ENCODE measurements at regions not wholly inside any gene's neighbourhood (a gene's known extent, or its start where the extent isn't known, plus 50 kb on each side); places are given as distances from the start of the nearest gene placed in this dataset.

DNA sequence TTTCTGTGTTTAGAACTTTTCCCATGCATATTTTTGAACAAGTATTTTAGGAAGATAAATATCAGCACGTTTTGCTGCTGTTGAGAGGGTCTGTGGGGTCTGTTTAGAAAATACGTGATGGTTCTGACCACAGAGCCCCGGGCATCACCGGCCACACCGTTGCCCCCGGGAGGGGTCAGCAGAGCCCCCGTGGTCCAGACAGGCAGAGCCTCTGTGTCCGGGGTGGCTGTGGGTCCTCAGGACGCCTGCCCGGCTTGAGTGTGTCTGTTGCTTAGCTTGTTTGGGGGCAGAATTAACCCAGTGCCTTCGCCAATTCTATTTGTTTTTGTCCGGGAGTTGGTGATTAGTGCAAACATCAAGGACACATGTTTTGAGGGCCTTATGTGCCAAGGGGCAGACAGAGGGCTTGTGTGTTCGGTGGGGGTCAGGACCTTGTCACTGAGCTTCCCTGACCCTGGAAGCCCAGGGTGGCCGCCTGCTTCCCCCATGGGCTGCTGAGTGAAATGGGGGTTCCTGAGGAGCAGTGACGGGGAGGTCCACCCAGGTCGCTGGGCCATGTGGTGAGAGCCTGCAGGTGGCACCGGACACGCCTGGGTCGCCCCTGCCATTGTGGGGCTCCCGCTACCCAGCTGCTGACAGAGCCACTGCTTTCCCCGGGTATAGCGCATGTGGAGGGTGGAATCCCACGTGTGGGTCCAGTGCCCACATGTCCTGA, 122.2 kb downstream of the SIK1 start:
- no peak for DNase-seq (ENCODE audit: extremely low read depth, low read depth)

DNA sequence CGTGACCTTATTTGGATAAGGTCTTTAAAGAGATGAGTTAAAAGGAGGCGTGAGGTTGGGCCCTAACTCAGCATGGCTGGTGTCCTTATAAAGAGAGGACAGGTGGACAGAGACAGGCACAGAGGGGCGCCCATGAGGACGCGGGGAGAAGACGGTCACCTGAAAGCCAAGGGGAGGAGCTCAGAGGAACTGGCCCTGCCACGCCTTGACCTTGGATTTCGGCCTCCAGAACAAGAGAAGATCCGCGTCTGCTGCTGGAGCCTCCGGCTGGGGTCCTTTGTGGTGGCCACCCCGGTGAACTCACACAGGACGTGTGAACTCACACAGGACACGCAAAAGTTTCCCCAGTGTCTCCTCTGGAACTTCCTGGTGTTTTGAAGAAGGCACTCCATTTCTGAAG, 122.7 kb downstream of the SIK1 start:
- no peak for DNase-seq (ENCODE audit: extremely low read depth, low read depth)

DNA sequence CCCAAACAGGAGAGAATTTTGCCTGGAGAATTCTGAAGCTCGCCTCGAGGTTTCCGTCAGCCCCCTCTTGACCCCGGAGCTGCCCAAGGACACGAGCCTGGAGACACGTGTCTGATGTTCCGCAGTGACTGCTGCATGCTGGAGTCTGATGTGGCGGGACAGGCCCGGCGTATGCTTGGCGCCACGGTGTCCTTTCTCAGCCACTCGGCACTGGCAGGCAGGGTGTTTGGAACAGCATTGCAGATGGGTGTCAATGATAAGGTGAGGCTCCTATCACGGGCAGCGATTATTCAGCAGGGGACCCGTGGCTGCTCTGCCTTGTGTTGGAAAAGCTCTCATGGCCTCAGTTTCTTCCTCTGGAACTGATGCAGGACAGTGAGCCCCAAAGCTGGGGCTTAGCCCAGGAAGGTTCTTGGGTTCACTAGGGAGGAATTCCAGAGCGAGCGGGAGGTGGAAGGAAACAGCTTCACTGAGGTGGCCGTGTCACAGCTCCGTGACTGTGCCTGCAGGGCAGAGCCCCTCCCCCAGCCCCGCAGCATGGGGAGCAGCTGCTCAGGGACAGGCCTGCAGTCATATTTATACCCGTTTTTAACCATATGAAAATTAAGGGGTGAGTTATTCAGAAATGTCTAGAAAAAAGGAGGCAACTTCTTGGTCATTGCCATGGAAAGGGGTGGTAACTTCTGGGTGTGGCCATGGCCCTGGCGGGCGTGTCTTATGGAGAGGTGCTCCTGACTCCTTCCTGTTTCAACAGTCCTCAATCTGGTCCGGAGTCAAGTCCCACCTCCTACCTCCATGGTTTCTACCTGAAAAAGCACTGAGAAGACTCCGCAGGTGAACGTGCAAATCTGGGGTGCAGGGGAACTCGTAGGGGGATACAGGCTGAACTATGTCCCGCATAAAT, 123.4 kb downstream of the SIK1 start:
- DNase-seq (ENCODE audit: extremely low read depth, low read depth): no peak

DNA sequence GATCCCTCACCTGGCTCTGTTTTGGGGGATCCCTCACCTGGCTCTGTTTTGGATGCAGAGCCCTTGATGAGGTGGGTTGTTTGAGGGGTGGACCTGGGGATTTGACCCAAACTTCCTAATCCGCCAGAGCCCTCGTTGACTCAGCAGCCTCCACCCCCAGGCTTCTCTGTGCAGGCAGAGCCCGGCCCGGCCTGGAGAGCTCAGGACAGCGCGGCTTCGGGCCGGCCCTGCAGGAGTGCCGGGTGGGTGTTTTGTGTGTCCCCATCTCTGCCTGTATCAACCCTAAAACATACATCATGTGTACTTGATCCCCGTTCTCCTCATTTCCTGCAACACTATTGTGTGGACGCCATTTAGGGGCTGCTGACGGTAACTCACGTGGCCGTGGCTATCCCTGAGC, 124.2 kb downstream of the SIK1 start:
- DNase-seq (ENCODE audit: extremely low read depth, low read depth): no peak

DNA sequence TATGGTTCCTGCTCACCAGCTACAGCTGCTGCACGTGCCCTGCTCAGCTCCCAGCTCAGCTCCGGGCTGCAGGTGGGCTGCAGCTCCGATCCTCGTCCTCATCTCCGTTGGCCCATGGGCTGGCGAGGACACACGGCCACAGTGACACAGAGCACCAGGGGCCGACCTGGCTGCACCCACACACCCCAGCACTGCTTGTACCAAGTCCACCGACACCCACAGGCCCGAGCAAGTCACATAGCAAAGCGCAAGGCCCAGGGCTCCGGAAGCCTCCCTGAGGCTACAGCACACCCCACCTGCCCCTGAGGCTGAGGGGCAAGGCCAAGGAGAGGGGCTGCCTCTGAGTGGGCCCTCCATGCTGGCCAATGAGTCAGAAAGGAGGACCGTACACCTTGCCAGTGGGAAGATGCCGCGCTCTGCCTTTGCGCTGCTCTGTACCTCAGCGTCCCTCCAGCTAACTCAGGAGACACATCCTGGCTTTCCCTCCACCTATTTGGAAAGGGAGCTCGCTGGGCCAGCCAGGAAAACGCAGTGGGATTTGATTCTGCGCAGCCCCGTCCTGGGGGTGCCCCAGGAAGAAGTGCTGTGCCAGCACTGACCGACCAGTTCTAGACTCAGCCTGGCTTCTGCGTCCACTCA, 124.8 kb downstream of the SIK1 start:
- DNase-seq (ENCODE audit: extremely low read depth, low read depth): no peak

DNA sequence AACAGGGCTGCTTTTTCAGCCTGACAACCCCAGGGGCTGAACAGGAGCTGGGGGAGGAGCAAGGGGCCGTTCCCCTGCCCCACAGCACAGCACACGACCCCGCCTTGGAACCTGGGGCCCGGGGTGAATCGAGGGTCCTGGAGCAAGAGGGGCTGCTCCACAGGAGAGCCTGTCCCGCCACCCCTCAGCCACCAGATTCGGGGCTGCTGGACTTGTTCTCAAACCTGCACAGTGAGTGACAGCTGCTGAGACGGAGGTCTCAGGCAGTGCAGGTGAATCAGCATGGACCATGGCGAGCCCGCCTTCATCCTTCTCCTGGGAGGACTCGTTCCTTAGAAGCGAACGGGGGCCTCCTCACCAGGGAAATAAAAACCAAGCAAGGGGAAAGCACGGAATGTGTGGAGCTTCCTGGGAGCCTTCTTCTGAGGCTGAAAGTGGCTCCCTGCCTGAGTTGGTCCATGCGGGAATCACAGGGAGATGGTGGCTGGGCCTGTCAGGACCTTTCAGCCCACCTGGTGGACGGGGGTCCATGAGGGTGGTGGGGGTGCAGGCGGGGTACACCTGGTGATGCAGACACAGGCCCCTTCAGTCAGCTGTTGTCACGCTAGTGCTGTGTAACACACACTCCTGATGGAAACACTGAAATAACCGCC, 125.4 kb downstream of the SIK1 start:
- no peak for DNase-seq (ENCODE audit: extremely low read depth, low read depth)

DNA sequence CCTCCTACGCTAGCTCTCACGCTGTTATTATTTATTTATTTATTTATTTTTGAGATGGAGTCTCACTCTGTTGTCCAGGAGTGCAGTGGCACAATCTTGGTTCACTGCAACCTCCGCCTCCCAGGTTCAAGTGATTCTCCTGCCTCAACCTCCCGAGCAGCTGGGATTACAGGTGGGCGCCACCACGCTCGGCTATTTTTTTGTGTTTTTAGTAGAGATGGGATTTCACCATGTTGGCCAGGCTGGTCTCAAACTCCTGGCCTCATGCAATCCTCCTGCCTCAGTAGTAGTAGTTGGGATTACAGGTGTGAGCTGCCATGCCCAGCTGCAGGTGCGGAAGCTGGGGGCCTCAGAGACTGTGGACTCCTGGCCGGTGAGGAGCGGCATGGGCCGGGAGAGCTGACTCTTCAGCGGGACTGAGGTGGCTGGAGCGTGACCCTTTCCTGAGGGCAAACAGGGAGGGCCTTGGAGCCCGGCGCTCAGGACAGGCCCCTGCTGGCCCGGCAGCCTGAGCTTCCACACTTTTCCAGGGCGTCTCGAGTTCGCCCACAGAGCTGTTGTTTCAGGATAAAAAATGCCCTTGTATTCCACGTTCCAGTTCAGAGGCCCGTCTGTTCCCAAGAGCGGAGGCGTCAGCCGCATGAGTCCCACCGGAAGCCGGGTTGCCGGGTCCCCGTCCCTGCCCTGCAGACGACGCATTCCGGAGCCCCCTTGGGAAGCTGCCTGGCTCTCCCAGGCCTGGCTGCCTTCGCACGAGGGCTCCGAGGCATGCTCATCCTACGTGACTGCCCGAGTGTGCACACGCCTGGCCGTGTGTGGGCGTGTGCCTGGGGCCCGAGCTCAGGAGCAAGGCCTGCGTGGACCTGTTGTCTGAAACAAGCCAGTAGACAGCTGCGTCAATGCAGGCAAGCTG, 126.2 kb downstream of the SIK1 start:
- no peak for DNase-seq (ENCODE audit: extremely low read depth, low read depth)

DNA sequence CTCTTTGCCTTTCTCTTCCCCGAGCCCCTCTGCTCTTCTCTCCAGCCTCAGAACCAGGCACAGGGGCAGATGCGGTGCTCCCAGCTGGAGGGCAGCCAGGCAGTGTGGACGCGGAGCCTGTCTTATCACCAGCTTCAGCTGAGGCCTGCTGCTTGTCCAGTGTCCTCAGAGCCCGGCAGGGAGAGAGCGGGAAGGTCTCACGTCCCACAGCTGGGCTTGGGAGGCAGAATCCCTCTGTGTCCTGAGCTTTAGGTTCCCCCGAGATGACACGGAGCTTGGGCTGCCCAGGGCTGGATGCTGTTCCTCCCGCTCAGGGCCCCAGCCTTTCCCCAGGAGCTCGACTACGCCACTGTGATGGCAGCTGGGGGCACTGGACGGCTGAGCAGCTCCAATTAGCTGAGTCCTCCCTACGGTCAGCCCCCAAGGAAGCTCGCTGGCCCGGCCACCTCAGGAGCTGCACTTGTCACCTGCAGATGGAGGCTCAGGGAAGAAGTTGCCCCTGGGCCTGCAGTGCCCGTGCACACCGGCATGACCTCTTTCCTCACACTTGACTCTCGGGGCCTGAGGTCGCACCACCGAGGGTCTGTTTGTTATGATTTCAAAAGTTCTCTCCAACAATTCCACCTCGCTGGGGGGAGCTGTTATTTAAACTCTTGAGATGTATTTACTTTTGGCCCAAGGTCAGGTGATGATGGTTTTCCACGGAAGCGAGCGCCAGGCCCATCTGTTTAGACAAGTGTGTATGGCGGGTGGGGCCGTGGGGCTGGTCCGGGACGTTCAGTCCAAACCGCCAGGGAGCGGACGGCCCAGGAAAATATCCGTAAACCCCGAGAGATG, 127.3 kb downstream of the SIK1 start:
- no peak for DNase-seq (ENCODE audit: extremely low read depth, low read depth)

DNA sequence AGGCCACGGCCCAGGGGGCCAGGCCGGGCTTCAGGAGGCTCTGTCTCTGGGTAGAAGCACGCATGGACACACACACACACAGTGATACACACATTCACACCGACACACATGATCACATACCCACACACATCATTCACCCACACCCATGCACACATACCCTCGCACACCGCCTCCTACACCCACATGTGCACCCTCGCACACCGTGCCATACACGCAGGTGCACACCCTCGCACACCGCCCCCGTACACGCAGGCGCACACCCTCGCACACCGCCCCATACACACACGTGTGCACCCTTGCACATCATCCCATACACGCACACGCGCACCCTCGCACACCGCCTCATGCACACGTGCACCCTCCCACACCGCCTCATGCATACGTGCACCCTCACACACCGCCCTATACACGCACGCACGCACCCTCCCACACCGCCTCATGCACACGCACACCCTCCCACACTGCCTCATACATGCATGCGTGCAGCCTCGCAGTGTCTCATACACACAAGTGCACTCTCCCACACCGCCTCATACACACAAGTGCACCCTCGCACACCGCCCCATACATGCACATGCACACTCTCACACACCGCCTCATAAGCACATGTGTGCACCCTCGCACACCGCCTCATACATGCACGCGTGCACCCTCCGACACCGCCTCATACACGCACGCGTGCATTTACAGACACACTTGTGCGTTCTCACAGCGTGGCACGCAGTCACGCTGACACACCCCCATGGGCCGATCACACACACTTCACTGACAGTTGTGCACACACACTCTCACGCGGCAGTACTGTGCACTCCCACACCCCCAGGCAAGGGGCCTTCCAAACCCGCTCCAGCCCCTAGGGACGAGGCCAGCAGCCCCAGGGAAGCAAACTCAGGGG, 128.1 kb downstream of the SIK1 start:
- no peak for DNase-seq (ENCODE audit: extremely low read depth, low read depth)

DNA sequence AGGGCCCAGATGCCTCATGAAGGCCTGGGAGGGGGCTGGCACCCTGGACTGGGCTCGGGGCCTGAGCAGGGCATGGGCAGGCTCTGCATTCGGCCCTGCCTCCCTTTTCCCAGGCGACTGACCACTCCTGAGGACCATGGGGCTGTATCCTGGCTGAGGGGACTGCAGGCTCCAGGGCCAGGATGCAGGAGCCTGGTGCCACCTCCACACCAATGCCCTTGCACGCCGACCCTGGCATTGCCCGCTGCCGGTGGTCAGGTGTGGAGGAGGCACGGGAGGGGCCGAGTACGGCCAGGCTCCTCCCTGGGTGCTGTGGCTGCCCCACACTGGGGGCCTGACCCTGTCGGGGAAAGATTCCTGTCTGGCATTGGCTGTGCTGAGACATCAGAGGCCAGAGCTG, 128.9 kb downstream of the SIK1 start:
- DNase-seq (ENCODE audit: extremely low read depth, low read depth): no peak

DNA sequence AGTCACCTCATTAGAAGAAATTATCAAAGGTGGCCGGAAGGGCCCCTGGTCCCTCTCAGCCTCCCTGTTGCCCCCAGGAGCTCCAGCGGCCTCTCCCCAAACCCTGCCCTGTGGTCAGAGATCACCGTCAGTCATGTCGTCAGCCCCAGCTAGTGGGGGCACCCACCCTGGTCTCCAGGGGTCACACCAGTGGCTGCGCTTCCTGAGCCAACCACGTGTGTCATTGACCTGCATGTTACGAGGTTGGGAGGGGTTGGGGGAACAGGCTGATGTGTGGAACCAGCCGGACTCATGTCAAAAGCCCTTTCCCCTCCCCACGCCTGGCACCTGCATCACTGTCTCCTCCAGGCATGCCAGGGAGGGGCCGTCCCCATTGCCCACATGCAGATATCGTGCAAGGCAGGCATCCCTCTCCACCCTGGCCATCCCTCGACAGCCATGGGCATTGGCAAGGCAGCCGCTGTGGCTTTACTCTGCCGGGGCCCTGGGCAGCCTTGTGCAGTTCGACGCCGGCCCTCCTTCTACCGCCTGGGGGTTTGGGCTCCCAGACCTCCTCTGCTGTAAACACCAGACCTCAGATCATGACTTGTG, 128.7 kb downstream of the CRYAA start:
- no peak for DNase-seq (ENCODE audit: extremely low read depth, low read depth)

DNA sequence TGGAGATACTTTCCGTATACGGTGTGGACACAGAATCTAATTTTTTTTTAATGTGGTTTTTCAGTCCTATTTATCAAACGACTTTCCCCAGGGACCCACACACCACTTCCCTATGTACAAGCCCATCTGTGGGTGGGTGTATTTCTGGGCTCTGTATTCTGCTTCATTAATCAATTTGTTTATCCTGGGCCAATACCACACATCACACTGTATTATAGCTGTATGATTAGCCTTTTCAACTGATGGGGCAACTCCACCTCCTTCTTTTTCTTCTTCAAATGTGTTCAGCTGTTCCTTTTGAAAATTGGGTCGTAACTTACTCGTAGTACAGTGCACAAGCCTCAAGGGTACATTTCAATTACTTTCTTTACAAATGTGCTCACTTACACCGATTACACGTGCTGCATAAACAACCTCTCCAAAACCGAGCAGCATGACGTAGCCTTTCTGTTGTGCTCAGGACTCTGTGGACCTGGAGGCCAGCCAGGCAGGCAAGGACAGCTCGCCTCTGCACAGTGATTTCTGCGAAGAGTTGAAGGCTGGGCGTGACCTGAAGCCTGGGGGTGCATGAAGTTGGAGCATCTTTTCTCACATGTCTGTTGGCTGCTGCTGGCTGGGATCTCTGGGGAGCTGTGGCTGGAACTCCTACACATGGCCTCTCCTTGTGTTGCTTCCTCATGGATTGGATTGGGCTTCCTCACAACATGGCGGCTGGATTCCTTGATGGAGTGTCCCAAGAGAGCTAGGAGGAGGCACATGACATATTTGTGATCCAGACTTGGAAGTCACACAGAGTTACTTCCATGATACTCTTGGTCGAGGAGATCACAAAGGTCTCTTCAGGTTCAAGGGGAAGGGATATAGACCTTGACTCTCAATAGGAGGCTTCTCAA, 126.5 kb downstream of the CRYAA start:
- DNase-seq (ENCODE audit: extremely low read depth, low read depth): no peak

DNA sequence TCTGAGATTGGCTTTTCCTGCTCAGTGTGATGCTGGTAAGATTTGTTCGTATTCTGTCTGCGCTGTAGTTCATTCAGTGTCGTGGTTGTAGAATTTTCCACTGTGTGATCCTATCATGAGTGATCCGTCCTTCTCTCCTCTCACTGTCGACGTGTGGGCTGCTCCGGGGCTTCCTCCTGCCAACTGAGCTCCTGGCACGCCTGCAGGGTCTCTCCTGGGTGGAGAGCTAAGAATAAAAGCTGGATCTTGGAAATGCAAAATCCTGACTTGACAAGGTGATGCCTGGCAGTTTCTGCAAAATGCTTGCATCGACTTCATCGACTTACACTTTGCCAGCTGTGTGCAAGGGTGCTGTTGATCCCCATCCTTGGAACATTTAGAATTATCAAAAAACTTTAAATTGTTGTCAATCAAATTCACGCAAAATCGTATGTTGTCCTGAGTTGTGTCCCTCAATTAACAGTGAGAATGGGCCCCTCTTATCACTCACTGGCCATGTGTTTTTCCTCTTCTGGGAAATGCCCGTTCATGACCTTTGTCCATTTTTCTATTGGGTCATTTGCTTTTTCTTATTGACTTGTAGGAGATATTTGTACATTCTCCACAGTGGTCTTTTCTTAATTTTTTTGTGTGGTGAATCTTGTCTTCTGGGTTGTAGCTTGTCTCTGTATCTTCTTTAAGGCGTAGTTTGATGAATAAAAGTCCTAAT, 125.5 kb downstream of the CRYAA start:
- DNase-seq (ENCODE audit: extremely low read depth, low read depth): no peak

DNA sequence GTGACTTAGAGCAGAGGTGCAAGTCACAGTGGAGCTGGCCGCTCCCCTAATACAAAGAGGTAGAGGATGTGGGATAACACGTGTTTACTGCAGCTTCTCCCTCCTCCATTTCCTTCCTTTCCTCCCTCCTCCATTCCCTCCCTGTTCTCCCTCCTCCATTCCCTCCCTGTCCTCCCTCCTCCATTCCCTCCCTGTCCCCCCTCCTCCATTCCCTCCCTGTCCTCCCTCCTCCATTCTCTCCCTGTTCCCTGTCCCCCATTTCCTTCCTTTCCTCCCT, 124.0 kb downstream of the CRYAA start:
- no peak for DNase-seq (ENCODE audit: extremely low read depth, low read depth)

DNA sequence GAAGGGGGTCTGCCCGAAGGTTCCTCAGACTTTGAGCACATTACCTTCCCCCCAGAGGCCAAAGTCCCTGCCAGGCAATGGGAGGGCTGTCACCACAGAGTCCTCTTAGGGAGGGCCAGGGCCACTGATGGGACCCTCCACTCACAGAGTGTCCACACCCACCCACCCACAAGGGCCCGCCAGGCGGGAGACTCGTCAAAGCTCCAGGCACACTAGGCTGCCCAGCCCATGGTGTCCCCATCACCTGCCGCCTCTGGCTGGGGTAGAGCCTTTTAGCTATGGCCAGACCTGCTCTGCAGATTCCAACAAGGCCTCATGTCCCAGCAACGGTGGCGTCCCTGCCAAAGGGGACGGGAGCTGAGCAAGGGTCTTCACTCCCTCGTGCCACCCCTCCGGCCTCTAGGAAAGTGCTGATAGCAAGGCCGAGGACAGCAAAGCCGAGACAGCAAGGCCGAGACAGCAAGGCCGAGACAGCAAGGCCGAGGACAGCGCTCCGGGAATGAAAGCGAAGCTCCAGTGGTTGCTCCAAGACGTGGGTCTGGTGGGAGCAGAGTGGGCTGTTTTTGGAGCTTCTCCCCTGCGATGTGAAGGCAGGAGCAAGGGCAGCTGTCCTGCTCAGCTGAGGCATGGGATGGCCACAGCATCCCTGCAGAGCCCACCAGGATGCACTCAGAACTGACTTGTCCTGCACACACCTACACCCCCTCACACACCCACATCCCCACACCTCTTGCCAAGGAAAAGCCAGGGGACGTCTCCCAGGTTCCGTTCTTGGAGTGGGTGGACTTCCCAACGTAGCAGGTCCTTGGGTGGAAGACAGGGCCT, 123.4 kb downstream of the CRYAA start:
- no peak for DNase-seq (ENCODE audit: extremely low read depth, low read depth)

Measured in NCI-H460 (cell line).